HG03280 (cell line): ENCODE measurements at regions not wholly inside any gene's neighbourhood (a gene's known extent, or its start where the extent isn't known, plus 50 kb on each side); places are given as distances from the start of the nearest gene placed in this dataset.

ENCODE experiments used
- ATAC-seq: cut with Tn5 transposase; IDR thresholded peaks from one replicate; pipeline ENCODE4 v1.9.1; 2021; ENCODE audit warnings: mild to moderate bottlenecking, moderate library complexity; ENCODE audit not compliant: unreplicated experiment

- ATAC-seq = no peak
These were observed 107.4 kb upstream of the CLDN10 start for GRCh38 chr13:95445131-95445530.

- ATAC-seq = no peak
These were observed 104.7 kb upstream of the CLDN10 start for GRCh38 chr13:95447814-95448213.

GRCh38 chr13:95451656-95452055 lies 100.9 kb upstream of the CLDN10 start:
- no peak for ATAC-seq

GRCh38 chr13:95452375-95452774 lies 100.1 kb upstream of the CLDN10 start:
- ATAC-seq = no peak

- no peak for ATAC-seq
These were observed 96.7 kb upstream of the CLDN10 start for GRCh38 chr13:95455782-95456181.

GRCh38 chr13:95456815-95457214 lies 95.7 kb upstream of the CLDN10 start:
- ATAC-seq = no peak

- peak; percentile 98 for ATAC-seq
These were observed 95.2 kb upstream of the CLDN10 start for GRCh38 chr13:95457294-95457693.

GRCh38 chr13:95462801-95463200 lies 89.7 kb upstream of the CLDN10 start:
- no peak for ATAC-seq

GRCh38 chr13:95463531-95463930 lies 89.0 kb upstream of the CLDN10 start:
- no peak for ATAC-seq

GRCh38 chr13:95470574-95471366 lies 81.8 kb upstream of the CLDN10 start:
- ATAC-seq = no peak

GRCh38 chr13:95471960-95472359 lies 80.6 kb upstream of the CLDN10 start:
- ATAC-seq = no peak

- ATAC-seq = no peak
These were observed 77.5 kb upstream of the CLDN10 start for GRCh38 chr13:95474992-95475391.

- no peak for ATAC-seq
These were observed 75.3 kb upstream of the CLDN10 start for GRCh38 chr13:95477187-95477586.

GRCh38 chr13:95479731-95480130 lies 72.8 kb upstream of the CLDN10 start:
- no peak for ATAC-seq

- peak; percentile 30 for ATAC-seq
These were observed 72.4 kb upstream of the CLDN10 start for GRCh38 chr13:95480131-95480545.

- no peak for ATAC-seq
These were observed 71.4 kb upstream of the CLDN10 start for GRCh38 chr13:95480791-95481780.

- ATAC-seq = no peak
These were observed 68.5 kb upstream of the CLDN10 start for GRCh38 chr13:95484052-95484451.

- no peak for ATAC-seq
These were observed 67.4 kb upstream of the CLDN10 start for GRCh38 chr13:95485045-95485517.

GRCh38 chr13:95485518-95486144 lies 66.9 kb upstream of the CLDN10 start:
- ATAC-seq = no peak

GRCh38 chr13:95492044-95492801 lies 60.3 kb upstream of the CLDN10 start:
- ATAC-seq = no peak
